IMR-90 (cell line): ENCODE measurements at regions not wholly inside any gene's neighbourhood (a gene's known extent, or its start where the extent isn't known, plus 50 kb on each side); places are given as distances from the start of the nearest gene placed in this dataset.

Experiments used
- ATAC-seq: fragments of 200-7000 bp; cut with Tn5 transposase; 2 replicates; pipeline ENCODE4 v1.9.1; 2020; ENCODE audit warnings: low read depth, mild to moderate bottlenecking, moderate library complexity
- BruUV-seq: library from RNA; stranded (reverse); fragments of 400-500 nt; replicated peaks from 2 replicates; lab custom pipeline; 2021; lab: Mats Ljungman, UMichigan
- CTCF ChIA-PET: fragments of 300-600 bp; formaldehyde crosslinking; extraction: SDS; loops from one replicate; lab custom pipeline; 2021; ENCODE audit warnings: antibody characterized with exemption; lab: Yijun Ruan, JAX
- POLR2A ChIA-PET: fragments of 300-600 bp; sonication (Branson Sonifier 250); formaldehyde crosslinking; loops from one replicate; lab custom pipeline; 2022; ENCODE audit warnings: antibody characterized with exemption; ENCODE audit not compliant: unreplicated experiment; lab: Charles Lee
- DNase-seq: peaks from one replicate; pipeline ENCODE4 v3.0.0; 2013
- H2AFZ ChIP-seq: replicated peaks from 2 replicates; pipeline ENCODE3; 2013; ENCODE audit warnings: low read length, mild to moderate bottlenecking; ENCODE audit not compliant: poor library complexity
- H2AK5ac ChIP-seq: 2 replicates; pipeline ENCODE4 v1.6.1; 2013; ENCODE audit warnings: low read depth, low read length, inconsistent platforms
- H2AK9ac ChIP-seq: replicated peaks from 2 replicates; pipeline ENCODE3; 2013; ENCODE audit warnings: mild to moderate bottlenecking, low read depth, low read length, moderate library complexity; ENCODE audit not compliant: poor library complexity
- H2BK120ac ChIP-seq: 2 replicates; pipeline ENCODE4 v1.6.1; 2013; ENCODE audit warnings: low read depth, low read length, inconsistent platforms
- H2BK15ac ChIP-seq: 3 replicates; pipeline ENCODE4 v1.6.1; 2013; ENCODE audit warnings: low read depth, low read length, inconsistent platforms
- H2BK20ac ChIP-seq: 2 replicates; pipeline ENCODE4 v1.6.1; 2013; ENCODE audit warnings: low read depth, mild to moderate bottlenecking, inconsistent platforms, low read length, moderate library complexity
- H2BK5ac ChIP-seq: 2 replicates; pipeline ENCODE4 v1.6.1; 2013; ENCODE audit warnings: mild to moderate bottlenecking, low read depth, low read length, inconsistent platforms; ENCODE audit not compliant: poor library complexity, severe bottlenecking
- H3K14ac ChIP-seq: replicated peaks from 2 replicates; pipeline ENCODE4 v1.6.1; 2013; ENCODE audit warnings: low read depth, low read length, inconsistent platforms
- H3K18ac ChIP-seq: 2 replicates; pipeline ENCODE4 v1.6.1; 2013; ENCODE audit warnings: low read depth, low read length, control low read depth
- H3K23ac ChIP-seq: 2 replicates; pipeline ENCODE4 v1.6.1; 2013; ENCODE audit warnings: low read depth, low read length, inconsistent platforms
- H3K27ac ChIP-seq: 2 replicates; pipeline ENCODE4 v1.5.1; 2013; ENCODE audit warnings: mild to moderate bottlenecking, control low read depth, low read length; ENCODE audit not compliant: insufficient read depth
- H3K27me3 ChIP-seq: 2 replicates; pipeline ENCODE4 v1.6.1; 2013; ENCODE audit warnings: low read length; ENCODE audit not compliant: control insufficient read depth, insufficient read depth
- H3K36me3 ChIP-seq: 2 replicates; pipeline ENCODE4 v1.6.1; 2013; ENCODE audit warnings: low read length, mixed read lengths; ENCODE audit not compliant: control insufficient read depth, insufficient read depth
- H3K4ac ChIP-seq: 2 replicates; pipeline ENCODE4 v1.6.1; 2013; ENCODE audit warnings: low read depth, low read length, inconsistent platforms
- H3K4me1 ChIP-seq: 2 replicates; pipeline ENCODE4 v1.6.1; 2013; ENCODE audit warnings: low read length, mixed read lengths; ENCODE audit not compliant: control insufficient read depth, insufficient read depth
- H3K4me2 ChIP-seq: 2 replicates; pipeline ENCODE4 v1.6.1; 2013; ENCODE audit warnings: low read depth, mild to moderate bottlenecking, control low read depth, low read length, moderate library complexity
- H3K4me3 ChIP-seq: 2 replicates; pipeline ENCODE4 v1.5.1; 2013; ENCODE audit warnings: low read depth, mild to moderate bottlenecking, control low read depth, low read length, moderate library complexity; ENCODE audit not compliant: insufficient read depth
- H3K56ac ChIP-seq: 2 replicates; pipeline ENCODE4 v1.6.1; 2013; ENCODE audit warnings: low read length, inconsistent platforms; ENCODE audit not compliant: insufficient read depth; ENCODE audit errors: extremely low read depth
- H3K79me1 ChIP-seq, 2 experiments: 2 replicates each; pipeline ENCODE4 v1.6.1; 2013; ENCODE audit warnings: low read length in 2 of 2, inconsistent platforms in 1 of 2, low read depth in 1 of 2
- H3K9ac ChIP-seq: 2 replicates; pipeline ENCODE4 v1.6.1; 2013; ENCODE audit warnings: low read depth, low read length, control low read depth
- H3K9me1 ChIP-seq: 2 replicates; pipeline ENCODE4 v1.6.1; 2013; ENCODE audit warnings: low read length, inconsistent platforms; ENCODE audit not compliant: insufficient read depth
- H3K9me3 ChIP-seq: 2 replicates; pipeline ENCODE4 v1.6.1; 2013; ENCODE audit warnings: low read length; ENCODE audit not compliant: control insufficient read depth, insufficient read depth
- H4K20me1 ChIP-seq: 2 replicates; pipeline ENCODE4 v1.6.1; 2013; ENCODE audit warnings: low read length, inconsistent platforms; ENCODE audit not compliant: insufficient read depth
- H4K5ac ChIP-seq: 2 replicates; pipeline ENCODE4 v1.6.1; 2013; ENCODE audit warnings: mild to moderate bottlenecking, low read depth, low read length, control low read depth
- H4K8ac ChIP-seq, 2 experiments: 2 replicates each; pipeline ENCODE4 v1.6.1; 2013; ENCODE audit warnings: low read depth in 2 of 2, low read length in 2 of 2, control low read depth in 1 of 2, inconsistent platforms in 1 of 2
- H4K91ac ChIP-seq: 2 replicates; pipeline ENCODE4 v1.6.1; 2013; ENCODE audit warnings: low read depth, low read length, inconsistent platforms; ENCODE audit not compliant: insufficient read depth
- BHLHE40 ChIP-seq: fragments of 150-350 bp; IDR thresholded peaks from 2 replicates; pipeline ENCODE4 v1.6.1; 2016; ENCODE audit warnings: mild to moderate bottlenecking, low read depth, low read length
- CEBPB ChIP-seq: IDR thresholded peaks from 2 replicates; pipeline ENCODE4 v1.6.1; 2012; ENCODE audit warnings: low read depth, low read length, improper control_type of control experiment
- CHD1 ChIP-seq: IDR thresholded peaks from 2 replicates; pipeline ENCODE4 v1.6.1; 2012; ENCODE audit warnings: low read depth, low read length, improper control_type of control experiment
- ELK1 ChIP-seq: fragments of 150-350 bp; IDR thresholded peaks from 2 replicates; pipeline ENCODE4 v1.6.1; 2016; ENCODE audit warnings: low read depth, mild to moderate bottlenecking, low read length, moderate library complexity, borderline replicate concordance
- FOS ChIP-seq: fragments of 150-350 bp; IDR thresholded peaks from 2 replicates; pipeline ENCODE4 v1.6.1; 2016; ENCODE audit warnings: low read depth, low read length
- MAFK ChIP-seq: IDR thresholded peaks from 2 replicates; pipeline ENCODE4 v1.6.1; 2012; ENCODE audit warnings: low read depth, low read length, improper control_type of control experiment
- MAZ ChIP-seq: IDR thresholded peaks from 2 replicates; pipeline ENCODE4 v1.6.1; 2012; ENCODE audit warnings: low read depth, mild to moderate bottlenecking, low read length, improper control_type of control experiment, moderate library complexity, borderline replicate concordance
- POLR2A ChIP-seq: IDR thresholded peaks from 2 replicates; pipeline ENCODE4 v1.6.1; 2012; ENCODE audit warnings: mild to moderate bottlenecking, low read depth, low read length
- RCOR1 ChIP-seq: IDR thresholded peaks from 2 replicates; pipeline ENCODE4 v1.6.1; 2012; ENCODE audit warnings: mild to moderate bottlenecking, low read length, improper control_type of control experiment; ENCODE audit not compliant: insufficient replicate concordance
- RFX5 ChIP-seq: IDR thresholded peaks from 2 replicates; pipeline ENCODE4 v1.8.0; 2012; ENCODE audit warnings: low read depth, mild to moderate bottlenecking, low read length, moderate library complexity
- SMC3 ChIP-seq: fragments of 150-350 bp; IDR thresholded peaks from 2 replicates; pipeline ENCODE4 v1.6.1; 2016; ENCODE audit warnings: low read depth, mild to moderate bottlenecking, antibody characterized with exemption, low read length, moderate library complexity
- USF2 ChIP-seq: fragments of 150-350 bp; IDR thresholded peaks from 2 replicates; pipeline ENCODE4 v1.6.1; 2017; ENCODE audit warnings: mild to moderate bottlenecking, antibody characterized with exemption, low read length, low read depth
- WGBS, 2 experiments: methylation state at CpG; one replicate each; pipeline versions ENCODE4 v1.1.5 to v1.1.7; 2013; ENCODE audit warnings: missing lambda C conversion rate in 2 of 2; ENCODE audit not compliant: insufficient read length in 1 of 2; ENCODE audit errors: extremely low coverage in 2 of 2; 5-methylcytosine and 5-hydroxymethylcytosine counted together
- dilution Hi-C: fragments of 300-500 bp; cut with HindIII; formaldehyde crosslinking; loops from one replicate; pipeline ENCODE4 v1.14.3; 2018; ENCODE audit warnings: low sequenced_read_pairs; ENCODE audit not compliant: unreplicated experiment
- in situ Hi-C: fragments of 300-500 bp; cut with MboI; formaldehyde crosslinking; loops from 3 replicates; pipeline ENCODE4 v1.14.3; 2019; ENCODE audit warnings: low sequenced_read_pairs, inconsistent platforms, mixed read lengths
- intact Hi-C: fragments of 100-400 bp; cut with micrococcal nuclease; formaldehyde crosslinking; loops from 2 replicates; pipeline ENCODE4 v1.10.0; 2022

DNA sequence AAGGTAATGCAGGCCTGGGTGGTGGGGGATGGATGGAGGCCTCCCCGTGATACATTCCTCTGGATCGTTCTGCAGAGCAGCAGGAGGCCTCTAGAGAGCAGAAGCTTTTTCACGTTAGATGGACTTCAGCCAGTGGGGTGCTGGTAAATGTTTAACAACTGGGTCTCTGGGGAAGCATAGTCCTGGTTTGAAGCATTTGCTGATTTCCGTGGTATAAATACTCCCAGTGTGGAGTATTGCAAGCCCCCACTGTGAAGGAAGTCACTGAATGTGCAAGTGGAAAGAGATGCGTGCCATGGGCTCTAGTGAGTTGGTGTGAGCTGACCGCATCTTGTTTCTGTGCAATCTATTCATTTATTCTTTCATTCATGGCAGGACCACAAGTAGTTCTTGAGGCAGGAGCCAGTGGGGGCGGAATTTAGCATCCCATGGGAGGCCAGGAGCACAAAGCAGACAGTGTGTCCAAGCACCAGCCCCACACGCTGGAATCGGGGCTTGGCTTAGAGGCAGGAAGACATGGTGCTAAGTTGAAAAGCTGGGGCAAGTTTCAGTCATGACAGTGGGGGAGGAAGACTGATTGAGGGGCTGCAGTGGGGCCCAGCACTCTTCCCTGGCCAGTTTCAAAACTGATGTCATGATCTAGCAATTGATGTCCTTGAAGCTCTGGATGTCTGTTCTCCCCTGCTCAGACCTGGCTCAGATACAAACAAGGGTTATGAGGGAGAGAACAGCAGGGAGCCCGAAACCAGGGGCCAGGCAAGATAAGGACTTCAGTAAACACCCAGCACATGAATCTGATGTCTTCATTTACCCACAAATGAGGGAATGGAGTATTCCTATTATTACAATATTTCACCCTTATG, 280.9 kb upstream of the LYZL1 start:
- H2AFZ ChIP-seq, result no peak overlapping the region
- H2BK120ac ChIP-seq, result no peak overlapping the region
- no peaks in the 10 kb centered on the region for H3K79me1 ChIP-seq
- no peak overlapping the region for H4K5ac ChIP-seq
- H4K91ac ChIP-seq, result no peak overlapping the region
- H3K4ac ChIP-seq, result no peak overlapping the region
- ATAC-seq (no peak), DNase-seq (no peak)
- H2BK5ac ChIP-seq, result no peak overlapping the region
- no peak overlapping the region for H4K8ac ChIP-seq
- WGBS, 2 experiments, result 36% methylated on average over 2 of the region's 10 CpGs; no CpG with 5 or more reads in 1 of the 2 experiments
- no peak overlapping the region for H2BK15ac ChIP-seq
- H3K27ac ChIP-seq, result no peak overlapping the region
- H3K18ac ChIP-seq, result no peak overlapping the region
- no peak overlapping the region for H3K4me2 ChIP-seq
- TF ChIP-seq RFX5 (no peak), MAFK (no peak), RCOR1 (no peak), MAZ (no peak), FOS (no peak), ELK1 (no peak), CHD1 (no peak), CEBPB (no peak), POLR2A (no peak), BHLHE40 (no peak), USF2 (no peak), SMC3 (no peak)
- peak overlapping the region; percentile 25 for H2AK9ac ChIP-seq
- H3K36me3 ChIP-seq, result no peaks in the 10 kb centered on the region
- no peak overlapping the region for H3K14ac ChIP-seq
- H3K4me3 ChIP-seq, result no peak overlapping the region
- H3K23ac ChIP-seq, result no peak overlapping the region
- intact Hi-C loops (no loop called here), in situ Hi-C loops (no loop called here), dilution Hi-C loops (no loop called here)
- peaks cover 6% of the 10 kb centered on the region for H3K27me3 ChIP-seq
- H2BK20ac ChIP-seq, result no peak overlapping the region
- no peak overlapping the region for H3K9ac ChIP-seq
- POLR2A ChIA-PET, result no interaction called here
- no peaks in the 10 kb centered on the region for H3K9me3 ChIP-seq
- H3K56ac ChIP-seq, result no peak overlapping the region
- no peaks in the 10 kb centered on the region for H4K20me1 ChIP-seq
- no peaks in the 10 kb centered on the region for H3K9me1 ChIP-seq
- H2AK5ac ChIP-seq, result no peak overlapping the region
- CTCF ChIA-PET, result interaction anchor here (0.6 kb wide), 1 partner anchor 366 kb away, joined by 3 read pairs; no protein-coding TSS in a partner anchor
- H3K4me1 ChIP-seq, result no peaks in the 10 kb centered on the region
- BruUV-seq, result no TSS peak
